GM19372 (cell line): ENCODE measurements at regions not wholly inside any gene's neighbourhood (a gene's known extent, or its start where the extent isn't known, plus 50 kb on each side); places are given as distances from the start of the nearest gene placed in this dataset.
"Not testable (repeated sequence)": the region's sequence is repeated elsewhere in the genome, so short reads cannot be mapped to it uniquely, and the experiment has no call there.

ENCODE experiments used
- ATAC-seq: cut with Tn5 transposase; IDR thresholded peaks from one replicate; pipeline ENCODE4 v1.9.1; 2021; ENCODE audit warnings: mild to moderate bottlenecking, low read depth, moderate library complexity; ENCODE audit not compliant: unreplicated experiment

- no peak for ATAC-seq
Observed at GRCh38 chr2:180254872-180255271, 247.8 kb upstream of the CWC22 start.

GRCh38 chr2:180247658-180248057 lies 240.6 kb upstream of the CWC22 start:
- ATAC-seq = no peak

DNA sequence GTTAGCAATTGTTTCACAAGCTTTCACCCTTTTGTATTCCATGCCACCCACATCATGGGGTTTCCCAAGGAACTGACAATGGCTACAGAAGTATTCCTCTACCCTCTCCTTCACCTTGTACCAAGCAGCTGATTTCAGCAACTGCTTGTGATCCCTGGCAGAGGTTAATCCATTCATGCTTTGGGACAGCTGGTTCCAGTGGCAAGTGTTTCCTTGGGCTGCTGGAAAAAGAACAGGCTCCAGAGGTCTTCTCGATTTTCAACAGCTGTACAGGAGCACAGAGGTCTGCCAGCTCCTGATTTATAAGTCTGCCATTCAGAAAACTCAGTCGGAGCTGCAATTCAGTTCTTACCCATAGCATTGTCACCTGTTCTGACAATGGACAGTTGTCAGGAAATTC lies 239.2 kb upstream of the CWC22 start:
- no peak for ATAC-seq

DNA sequence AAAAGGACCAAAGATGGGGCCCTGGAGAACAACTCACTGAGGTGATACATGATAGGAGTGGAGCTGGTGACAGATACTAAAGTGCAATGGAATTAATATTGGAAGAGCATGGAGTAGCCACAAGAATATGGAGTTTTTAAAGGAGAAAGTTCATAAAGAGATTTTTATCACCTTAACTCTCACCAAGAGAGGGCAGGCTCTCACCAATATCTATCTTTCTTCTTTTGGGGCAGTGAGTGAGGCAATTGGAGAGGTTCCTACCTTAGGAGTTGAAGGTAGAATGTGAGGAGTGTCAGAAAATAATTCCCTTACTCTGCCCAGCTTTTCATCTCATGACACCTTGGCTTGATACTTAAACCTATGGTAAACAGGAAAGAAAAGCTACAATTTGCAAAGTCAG lies 233.7 kb upstream of the CWC22 start:
- no peak for ATAC-seq

- no peak for ATAC-seq
Observed at GRCh38 chr2:180238729-180239128, 231.6 kb upstream of the CWC22 start.

DNA sequence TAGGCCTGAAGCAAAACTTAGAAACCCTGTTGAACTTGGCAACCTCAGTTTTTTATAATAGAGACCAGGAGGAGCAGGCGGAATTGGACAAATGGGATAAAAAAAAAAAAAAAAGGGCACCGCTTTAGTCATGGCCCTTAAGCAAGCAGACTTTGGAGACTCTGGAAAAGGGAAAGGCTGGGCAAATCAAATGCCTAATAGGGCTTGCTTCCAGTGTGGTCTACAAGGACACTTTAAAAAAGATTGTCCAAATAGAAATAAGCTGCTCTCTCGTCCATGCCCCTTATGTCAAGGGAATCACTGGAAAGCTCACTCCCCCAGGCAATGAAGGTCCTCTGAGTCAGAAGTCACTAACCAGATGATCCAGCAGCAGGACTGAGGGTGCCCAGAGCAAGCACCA lies 229.0 kb upstream of the CWC22 start:
- ATAC-seq = not testable (repeated sequence)

- not testable (repeated sequence) for ATAC-seq
Observed at GRCh38 chr2:180235506-180235905, 228.4 kb upstream of the CWC22 start.

- ATAC-seq = not testable (repeated sequence)
Observed at GRCh38 chr2:180234991-180235390, 227.9 kb upstream of the CWC22 start.

DNA sequence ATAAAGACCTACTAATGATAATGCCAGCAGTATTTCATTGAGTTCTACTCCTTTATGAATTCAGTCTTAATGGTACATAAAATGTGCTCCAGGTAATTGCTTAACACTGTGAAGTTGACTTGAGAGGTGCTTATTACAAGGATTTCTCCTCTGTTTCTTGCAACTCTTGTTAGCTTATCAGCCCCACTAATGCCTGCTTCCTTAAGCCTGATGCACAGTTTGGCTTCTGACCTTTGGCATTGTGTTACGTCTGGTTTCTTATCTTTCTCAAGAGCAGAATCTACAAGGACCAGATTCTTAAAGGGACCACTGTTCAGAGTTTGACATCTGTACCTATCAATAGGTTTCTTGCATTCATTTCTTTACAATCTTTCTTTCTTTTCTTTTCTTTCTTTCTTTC lies 223.9 kb upstream of the CWC22 start:
- no peak for ATAC-seq

DNA sequence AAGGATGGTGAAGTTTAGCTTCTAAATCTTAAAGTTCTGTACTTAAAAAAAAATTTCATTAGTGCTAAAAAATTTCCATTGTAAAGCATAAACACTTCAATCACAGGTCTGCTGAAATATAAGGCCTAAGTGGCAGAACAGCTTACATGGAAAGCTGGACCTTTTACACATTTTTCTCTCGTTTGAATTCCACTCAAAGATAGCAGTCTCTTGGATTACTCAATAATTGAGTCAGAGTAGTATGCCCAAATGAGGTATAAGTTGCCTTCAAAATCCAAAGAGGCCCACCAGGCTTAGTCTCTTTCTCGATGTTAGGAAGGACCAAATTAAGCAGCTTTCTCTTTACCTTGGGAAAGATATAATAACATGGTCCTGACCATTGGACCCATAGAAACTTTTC lies 220.4 kb upstream of the CWC22 start:
- ATAC-seq = no peak

GRCh38 chr2:180225118-180225517 lies 218.0 kb upstream of the CWC22 start:
- no peak for ATAC-seq

DNA sequence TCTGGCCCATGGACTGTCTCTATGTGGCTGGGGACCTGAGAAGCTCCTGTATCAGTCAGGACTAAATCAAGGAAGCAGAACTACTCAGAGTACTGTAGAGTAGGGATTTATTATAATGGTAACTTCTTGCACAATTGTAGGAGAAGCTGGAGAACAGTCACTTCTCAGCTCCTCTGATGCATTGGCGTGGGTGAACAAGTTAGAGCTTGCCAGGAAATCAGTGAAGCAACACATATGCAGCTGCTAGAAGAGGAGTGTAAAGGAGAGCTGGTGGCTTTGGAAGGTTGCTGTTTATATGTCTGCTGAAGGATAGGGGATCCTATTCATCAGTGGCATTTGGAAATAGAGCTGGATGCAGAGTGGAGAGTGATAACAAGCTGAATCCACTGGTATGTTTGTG lies 215.5 kb upstream of the CWC22 start:
- no peak for ATAC-seq

GRCh38 chr2:180219491-180219890 lies 212.4 kb upstream of the CWC22 start:
- ATAC-seq = no peak

DNA sequence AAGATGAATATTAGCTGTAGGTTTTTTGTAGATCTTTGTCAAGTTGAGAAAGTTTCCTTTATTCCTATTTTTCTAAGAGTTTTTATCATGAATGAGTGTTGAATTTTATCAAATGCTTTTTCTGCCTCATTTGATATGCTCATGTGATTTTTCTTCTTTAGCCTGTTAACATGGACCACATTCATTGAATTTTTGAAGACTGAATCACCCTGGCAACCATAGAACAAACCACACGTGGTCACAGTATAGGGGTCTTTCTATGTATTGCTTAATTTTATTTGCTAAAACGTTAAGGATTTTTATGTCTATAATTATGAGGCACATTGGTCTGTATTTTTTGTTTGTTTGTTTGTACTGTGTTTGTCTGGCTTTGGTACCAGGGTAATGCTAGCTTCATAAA lies 201.7 kb upstream of the CWC22 start:
- no peak for ATAC-seq

DNA sequence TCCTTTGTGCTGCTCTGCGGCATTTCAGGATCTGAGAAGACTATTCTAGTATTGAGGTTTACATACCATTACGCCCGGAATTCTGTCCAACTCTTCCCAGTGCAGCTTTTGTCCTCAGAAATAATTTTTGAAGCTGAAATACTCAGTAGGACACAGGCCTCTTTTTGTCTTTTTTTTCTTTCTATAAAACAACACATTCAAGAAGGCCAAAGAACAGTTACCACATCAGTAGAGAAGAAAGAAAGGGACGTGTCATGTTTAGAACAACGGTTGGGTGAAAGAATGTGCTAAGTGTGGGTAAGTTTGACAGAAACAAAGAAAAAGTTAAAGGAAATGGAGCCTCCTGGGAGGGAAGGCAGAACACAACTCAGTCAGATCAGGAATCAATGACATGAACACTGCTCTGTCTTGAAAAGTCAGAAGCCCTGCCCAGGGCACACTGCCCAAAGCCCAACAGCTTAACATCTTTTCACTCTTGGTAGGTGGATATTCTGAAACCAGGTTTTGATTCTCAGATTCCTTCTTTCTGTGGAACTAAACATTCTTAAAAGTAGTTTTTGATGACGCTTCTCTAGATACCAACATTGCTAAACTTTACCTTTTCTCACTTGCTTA lies 198.6 kb upstream of the CWC22 start:
- ATAC-seq = no peak

GRCh38 chr2:180203972-180204371 lies 196.9 kb upstream of the CWC22 start:
- ATAC-seq = no peak

- ATAC-seq = no peak
Observed at GRCh38 chr2:180202467-180202951, 195.4 kb upstream of the CWC22 start.

DNA sequence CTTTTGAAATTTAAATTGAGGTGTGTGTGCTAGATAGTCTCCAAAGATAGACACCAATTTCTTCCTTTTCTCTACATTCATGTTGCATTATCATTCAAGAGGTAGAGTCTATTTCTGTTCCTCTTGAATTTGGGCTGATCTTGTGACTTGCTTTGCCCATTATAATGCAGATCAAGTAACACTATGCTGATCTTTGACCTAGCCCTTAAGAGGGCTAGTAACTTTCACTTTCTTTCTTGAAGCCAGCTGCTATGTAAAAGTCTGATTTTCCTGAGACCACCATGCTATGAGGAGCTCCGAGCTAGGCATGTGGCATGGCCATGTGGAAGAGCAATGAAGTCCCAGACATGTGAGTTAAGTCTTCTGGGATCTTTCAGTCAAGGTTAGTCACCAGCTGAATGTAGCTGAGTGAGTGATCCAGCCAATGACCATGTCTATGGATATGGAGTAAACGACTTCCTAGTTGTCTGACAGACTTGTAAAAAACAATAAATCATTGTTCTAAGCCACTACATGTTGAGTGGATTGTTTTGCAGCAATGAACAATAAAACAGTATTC lies 189.4 kb upstream of the CWC22 start:
- ATAC-seq = no peak

GRCh38 chr2:180195847-180196246 lies 188.8 kb upstream of the CWC22 start:
- no peak for ATAC-seq

GRCh38 chr2:180191432-180192124 lies 184.5 kb upstream of the CWC22 start:
- ATAC-seq = no peak

DNA sequence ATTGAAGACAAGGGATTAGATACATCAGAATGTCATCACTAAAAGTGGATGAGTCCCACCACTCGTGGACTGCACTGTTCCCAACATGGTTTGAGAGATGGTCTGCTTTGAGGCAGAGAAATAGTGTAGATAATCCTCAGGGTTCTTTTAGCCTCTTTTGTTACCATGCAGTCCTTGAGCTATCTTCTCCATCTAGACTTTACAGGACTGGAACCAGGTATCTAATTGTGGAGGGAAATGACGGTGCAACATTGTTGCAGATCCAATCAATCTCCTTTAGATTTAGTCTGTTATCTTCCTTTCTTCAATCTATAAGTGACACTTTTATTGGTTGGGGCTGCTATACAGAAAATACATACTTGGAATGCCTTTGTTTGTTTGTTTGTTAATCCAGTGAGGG lies 183.8 kb upstream of the CWC22 start:
- no peak for ATAC-seq

GRCh38 chr2:180187611-180188010 lies 180.5 kb upstream of the CWC22 start:
- no peak for ATAC-seq
